ENCODE measurements at regions not wholly inside any gene's neighbourhood (a gene's known extent, or its start where the extent isn't known, plus 50 kb on each side); places are given as distances from the start of the nearest gene placed in this dataset.

- TF ChIP-seq CTCF (conservative IDR thresholded peaks at IDR 0.05 in 1 of 2, IDR thresholded peaks at IDR 0.05 in 1 of 2; ENCODE audit: extremely low read depth in 1 of 2, insufficient read depth in 1 of 2, low read depth in 1 of 2, low read length in 2 of 2), result no peak
- TF ChIP-seq EZH2 (IDR thresholded peaks at IDR 0.05; ENCODE audit: borderline replicate concordance, low read length), result no peak
Observed at GRCh38 chr2:125852364-125852763, 803.6 kb upstream of the GYPC start.
